Activated T-helper 17 cell treated with anti-CD3 and anti-CD28 coated beads, Interleukin-2, amount 50 U/mL, for 72 hours (primary cell): ENCODE measurements at regions not wholly inside any gene's neighbourhood (a gene's known extent, or its start where the extent isn't known, plus 50 kb on each side); places are given as distances from the start of the nearest gene placed in this dataset.

ENCODE experiments used
- ATAC-seq: fragments of 150-1000 bp; cut with Tn5 transposase; replicated peaks from 2 replicates; pipeline ENCODE4 v1.10.0; 2021; ENCODE audit warnings: mild to moderate bottlenecking, moderate library complexity
- H3K27ac Mint-ChIP-seq: one replicate; pipeline ENCODE4 v1.8.0; 2022; ENCODE audit warnings: mixed read lengths
- H3K27me3 Mint-ChIP-seq: one replicate; pipeline ENCODE4 v1.8.0; 2022; ENCODE audit warnings: mixed read lengths
- H3K36me3 Mint-ChIP-seq: one replicate; pipeline ENCODE4 v1.8.0; 2022; ENCODE audit warnings: low read depth, mild to moderate bottlenecking, mixed read lengths
- H3K4me1 Mint-ChIP-seq: one replicate; pipeline ENCODE4 v1.8.0; 2022; ENCODE audit warnings: mixed read lengths
- H3K4me3 Mint-ChIP-seq: one replicate; pipeline ENCODE4 v1.8.0; 2022; ENCODE audit warnings: mild to moderate bottlenecking, mixed read lengths
- H3K9me3 Mint-ChIP-seq: one replicate; pipeline ENCODE4 v1.8.0; 2022; ENCODE audit warnings: mixed read lengths

GRCh38 chr4:35164063-35164462 is 1080.3 kb downstream of the ARAP2 start:
- Mint-ChIP-seq H3K27ac (no peak overlapping the region), H3K9me3 (no peaks in the 10 kb centered on the region)

DNA sequence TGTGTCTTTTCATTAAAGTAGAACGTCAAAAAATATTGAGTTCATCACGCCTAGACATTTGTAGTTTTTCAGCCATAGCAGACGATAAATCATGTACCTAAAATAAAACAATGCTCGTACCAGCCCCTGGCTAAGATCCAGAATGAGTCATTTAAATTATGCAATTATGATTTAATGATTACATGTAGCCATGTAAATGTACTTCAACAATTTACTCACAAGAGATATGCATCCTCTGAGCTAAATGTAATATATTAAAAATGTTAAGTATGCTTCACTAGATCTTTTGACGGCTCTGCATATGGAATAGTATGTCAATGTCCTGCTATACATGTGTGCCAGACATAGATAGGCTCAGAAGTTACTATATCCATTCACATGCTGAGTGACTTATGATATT is 1077.8 kb downstream of the ARAP2 start:
- ATAC-seq = no peak
- Mint-ChIP-seq H3K9me3 (peaks cover 4% of the 10 kb centered on the region), H3K27me3 (no peaks in the 10 kb centered on the region)

More at GRCh38 chr4:35164063-35164462, 1080.3 kb downstream of the ARAP2 start:
- Mint-ChIP-seq H3K27me3 (no peaks in the 10 kb centered on the region), H3K36me3 (no peaks in the 10 kb centered on the region), H3K4me3 (no peak overlapping the region), H3K4me1 (no peaks in the 10 kb centered on the region)
- ATAC-seq = no peak

DNA sequence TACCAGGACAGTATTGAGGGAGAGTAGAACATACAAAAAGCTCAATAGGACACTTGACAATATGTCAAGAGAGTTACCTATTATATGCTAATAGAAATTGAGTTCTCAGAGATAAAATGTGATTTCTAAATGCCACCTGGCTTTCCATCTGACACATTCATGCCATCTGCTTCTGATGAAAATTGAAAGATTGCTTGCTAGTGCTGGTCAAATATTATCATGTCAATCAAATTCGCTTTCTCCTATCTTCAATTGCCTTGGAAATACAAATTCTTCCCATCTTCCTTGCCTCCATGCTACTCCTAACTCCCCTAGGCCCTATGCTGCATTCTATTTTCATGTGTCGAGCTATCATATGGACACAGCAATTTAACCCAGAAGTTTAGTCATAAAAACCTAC is 1076.9 kb downstream of the ARAP2 start:
- Mint-ChIP-seq H3K27me3 (no peaks in the 10 kb centered on the region), H3K36me3 (no peaks in the 10 kb centered on the region), H3K9me3 (peaks cover 4% of the 10 kb centered on the region), H3K4me3 (no peak overlapping the region), H3K4me1 (no peaks in the 10 kb centered on the region), H3K27ac (no peak overlapping the region)
- no peak for ATAC-seq

More for the DNA sequence above, 1077.8 kb downstream of the ARAP2 start:
- H3K4me3 Mint-ChIP-seq = no peak overlapping the region
- H3K27ac Mint-ChIP-seq = no peak overlapping the region
- H3K4me1 Mint-ChIP-seq = no peaks in the 10 kb centered on the region
- H3K36me3 Mint-ChIP-seq = no peaks in the 10 kb centered on the region

DNA sequence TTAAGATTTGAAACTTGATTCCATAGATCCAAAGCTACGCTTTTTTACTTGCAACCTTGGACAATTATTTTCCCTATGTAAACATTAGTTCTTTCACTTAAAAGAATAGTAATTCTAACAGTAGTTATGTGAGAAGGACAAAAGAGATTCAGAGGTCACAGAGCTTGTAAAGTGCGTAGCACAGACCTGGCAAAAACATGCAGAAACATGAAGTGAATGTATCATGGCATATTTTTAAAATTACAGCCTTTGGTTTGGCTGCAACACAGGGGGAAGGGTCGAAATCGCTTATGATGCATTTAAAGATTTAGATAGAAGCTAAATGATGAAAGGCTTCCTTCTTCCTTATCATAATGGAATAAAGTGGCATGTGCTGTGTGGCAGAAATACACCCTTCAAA is 1068.8 kb downstream of the ARAP2 start:
- Mint-ChIP-seq H3K27ac (no peak overlapping the region), H3K36me3 (no peaks in the 10 kb centered on the region), H3K4me1 (peaks cover 3% of the 10 kb centered on the region), H3K27me3 (no peaks in the 10 kb centered on the region), H3K9me3 (peaks cover 7% of the 10 kb centered on the region), H3K4me3 (no peak overlapping the region)
- ATAC-seq = no peak

- Mint-ChIP-seq H3K4me1 (peaks cover 3% of the 10 kb centered on the region), H3K9me3 (peaks cover 4% of the 10 kb centered on the region), H3K4me3 (no peak overlapping the region), H3K27ac (no peak overlapping the region), H3K36me3 (no peaks in the 10 kb centered on the region), H3K27me3 (no peaks in the 10 kb centered on the region)
- ATAC-seq = no peak
Measured at GRCh38 chr4:35175894-35176293, 1068.4 kb downstream of the ARAP2 start.

GRCh38 chr4:35182451-35182850 is 1061.9 kb downstream of the ARAP2 start:
- Mint-ChIP-seq H3K4me3 (no peak overlapping the region), H3K9me3 (peaks cover 7% of the 10 kb centered on the region), H3K27me3 (no peaks in the 10 kb centered on the region), H3K4me1 (peaks cover 3% of the 10 kb centered on the region), H3K36me3 (no peaks in the 10 kb centered on the region), H3K27ac (no peak overlapping the region)
- ATAC-seq = no peak

GRCh38 chr4:35189988-35190613 is 1054.2 kb downstream of the ARAP2 start:
- no peak for ATAC-seq
- no peaks in the 10 kb centered on the region for H3K27me3 Mint-ChIP-seq
- no peaks in the 10 kb centered on the region for H3K4me1 Mint-ChIP-seq
- no peak overlapping the region for H3K27ac Mint-ChIP-seq
- H3K4me3 Mint-ChIP-seq = no peak overlapping the region
- H3K9me3 Mint-ChIP-seq = no peaks in the 10 kb centered on the region
- no peaks in the 10 kb centered on the region for H3K36me3 Mint-ChIP-seq

GRCh38 chr4:35201403-35201802 is 1042.9 kb downstream of the ARAP2 start:
- no peaks in the 10 kb centered on the region for H3K4me1 Mint-ChIP-seq
- H3K9me3 Mint-ChIP-seq = no peaks in the 10 kb centered on the region
- H3K36me3 Mint-ChIP-seq = no peaks in the 10 kb centered on the region
- no peak overlapping the region for H3K4me3 Mint-ChIP-seq
- no peaks in the 10 kb centered on the region for H3K27me3 Mint-ChIP-seq
- no peak overlapping the region for H3K27ac Mint-ChIP-seq
- peak; percentile 38 for ATAC-seq

DNA sequence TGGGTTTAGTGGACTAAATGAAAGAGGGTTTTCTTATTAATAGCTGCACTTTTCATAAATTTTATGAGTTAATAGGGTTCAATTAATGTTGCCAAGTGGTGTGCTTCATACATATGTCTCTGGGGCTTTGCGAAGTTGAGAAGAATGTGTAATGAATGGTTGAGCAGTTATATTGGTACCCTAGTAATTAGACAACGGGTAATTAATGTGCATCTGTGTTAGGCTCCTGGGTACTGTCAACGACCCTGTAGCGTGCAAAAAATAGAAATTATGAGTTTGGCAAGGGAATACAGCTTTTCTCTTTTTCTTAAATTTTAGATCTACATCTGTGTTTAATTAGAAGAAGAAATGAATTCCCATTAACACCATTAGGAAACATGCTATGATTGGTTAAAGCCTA is 1027.7 kb downstream of the ARAP2 start:
- ATAC-seq = no peak
- Mint-ChIP-seq H3K27ac (no peak overlapping the region), H3K4me3 (no peak overlapping the region), H3K36me3 (no peaks in the 10 kb centered on the region), H3K4me1 (no peaks in the 10 kb centered on the region), H3K27me3 (no peaks in the 10 kb centered on the region), H3K9me3 (peaks cover 3% of the 10 kb centered on the region)

DNA sequence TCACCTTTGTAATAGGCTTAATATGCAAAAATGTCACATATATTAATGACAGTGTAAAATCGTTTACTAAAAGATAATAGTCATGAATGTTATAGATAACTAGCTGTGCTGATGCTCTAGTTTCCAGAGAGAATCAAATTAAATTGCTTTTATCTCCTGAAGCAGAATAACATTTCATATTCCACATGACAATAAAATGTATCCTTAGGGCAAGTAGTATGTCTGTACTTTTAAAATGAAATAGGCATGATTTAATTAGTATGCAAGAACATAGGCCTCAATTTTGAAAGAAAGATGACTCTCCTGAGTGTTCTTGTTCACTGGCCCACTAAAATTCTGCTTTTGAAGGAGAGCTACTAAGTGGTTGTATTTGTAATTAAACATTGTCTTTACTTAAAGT is 1027.0 kb downstream of the ARAP2 start:
- Mint-ChIP-seq H3K9me3 (peaks cover 4% of the 10 kb centered on the region), H3K27me3 (no peaks in the 10 kb centered on the region), H3K36me3 (no peaks in the 10 kb centered on the region)

GRCh38 chr4:35228313-35228712 is 1016.0 kb downstream of the ARAP2 start:
- Mint-ChIP-seq H3K27me3 (no peaks in the 10 kb centered on the region), H3K4me3 (no peak overlapping the region), H3K4me1 (no peaks in the 10 kb centered on the region), H3K36me3 (no peaks in the 10 kb centered on the region), H3K9me3 (peaks cover 4% of the 10 kb centered on the region), H3K27ac (no peak overlapping the region)
- no peak for ATAC-seq

More for the DNA sequence above, 1027.0 kb downstream of the ARAP2 start:
- ATAC-seq = no peak
- no peaks in the 10 kb centered on the region for H3K4me1 Mint-ChIP-seq
- H3K4me3 Mint-ChIP-seq = no peak overlapping the region
- no peak overlapping the region for H3K27ac Mint-ChIP-seq

GRCh38 chr4:35229021-35229420 is 1015.3 kb downstream of the ARAP2 start:
- no peak for ATAC-seq
- H3K27me3 Mint-ChIP-seq = no peaks in the 10 kb centered on the region
- no peaks in the 10 kb centered on the region for H3K36me3 Mint-ChIP-seq
- no peaks in the 10 kb centered on the region for H3K4me1 Mint-ChIP-seq
- H3K27ac Mint-ChIP-seq = no peak overlapping the region
- peaks cover 5% of the 10 kb centered on the region for H3K9me3 Mint-ChIP-seq
- no peak overlapping the region for H3K4me3 Mint-ChIP-seq

DNA sequence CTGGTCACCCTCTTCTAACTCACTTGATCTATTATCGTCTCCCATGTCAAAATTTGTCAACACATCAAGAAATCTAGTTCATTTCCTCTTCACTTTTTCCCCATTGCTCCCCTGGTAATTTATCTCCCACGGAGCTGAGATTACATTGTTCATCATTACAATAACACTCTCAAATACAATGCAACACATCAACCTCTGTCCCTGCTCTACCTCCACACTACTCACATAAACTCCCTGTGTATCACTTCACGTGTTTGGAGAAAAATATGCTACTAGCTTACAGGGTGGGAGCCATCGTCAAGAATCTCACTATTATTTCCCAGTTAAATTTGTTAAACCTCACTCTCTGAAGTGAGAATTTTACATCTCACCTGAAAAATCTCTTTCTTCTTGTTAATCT is 1006.4 kb downstream of the ARAP2 start:
- H3K27me3 Mint-ChIP-seq = no peaks in the 10 kb centered on the region
- no peak for ATAC-seq
- H3K27ac Mint-ChIP-seq = no peak overlapping the region
- peaks cover 17% of the 10 kb centered on the region for H3K9me3 Mint-ChIP-seq
- H3K4me1 Mint-ChIP-seq = no peaks in the 10 kb centered on the region
- no peak overlapping the region for H3K4me3 Mint-ChIP-seq
- H3K36me3 Mint-ChIP-seq = no peaks in the 10 kb centered on the region

GRCh38 chr4:35238793-35239192 is 1005.5 kb downstream of the ARAP2 start:
- Mint-ChIP-seq H3K36me3 (no peaks in the 10 kb centered on the region), H3K4me3 (no peak overlapping the region), H3K9me3 (peaks cover 16% of the 10 kb centered on the region), H3K27ac (no peak overlapping the region), H3K4me1 (no peaks in the 10 kb centered on the region), H3K27me3 (no peaks in the 10 kb centered on the region)
- ATAC-seq = no peak

GRCh38 chr4:35246493-35246892 is 997.8 kb downstream of the ARAP2 start:
- Mint-ChIP-seq H3K9me3 (peaks cover 15% of the 10 kb centered on the region), H3K4me3 (no peak overlapping the region), H3K27ac (no peak overlapping the region), H3K36me3 (no peaks in the 10 kb centered on the region), H3K27me3 (no peaks in the 10 kb centered on the region), H3K4me1 (no peaks in the 10 kb centered on the region)
- no peak for ATAC-seq

GRCh38 chr4:35247047-35247446 is 997.3 kb downstream of the ARAP2 start:
- peaks cover 15% of the 10 kb centered on the region for H3K9me3 Mint-ChIP-seq
- no peaks in the 10 kb centered on the region for H3K4me1 Mint-ChIP-seq
- no peak overlapping the region for H3K4me3 Mint-ChIP-seq
- no peak for ATAC-seq
- no peak overlapping the region for H3K27ac Mint-ChIP-seq
- no peaks in the 10 kb centered on the region for H3K36me3 Mint-ChIP-seq
- H3K27me3 Mint-ChIP-seq = no peaks in the 10 kb centered on the region
